ENCODE measurements at regions not wholly inside any gene's neighbourhood (a gene's known extent, or its start where the extent isn't known, plus 50 kb on each side); places are given as distances from the start of the nearest gene placed in this dataset.

GRCh38 chr4:126777649-126778048 lies 855.1 kb upstream of the INTU start:
- H3K27me3 ChIP-seq (ENCODE audit: insufficient read depth, poor library complexity, severe bottlenecking) = no peaks in the 10 kb centered on the region
- H3K4me3 ChIP-seq (replicated peaks; ENCODE audit: insufficient read depth, low read length) = no peak overlapping the region
- TF ChIP-seq POLR2AphosphoS5 (IDR thresholded peaks at IDR 0.05; ENCODE audit: low read depth) (no peak), REST (IDR thresholded peaks at IDR 0.05; ENCODE audit: insufficient replicate concordance, low read depth) (no peak), SPI1 (IDR thresholded peaks at IDR 0.05; ENCODE audit: borderline replicate concordance, low read depth) (no peak), CTCF (IDR thresholded peaks at IDR 0.05; ENCODE audit: insufficient read depth, low read length) (no peak), GABPA (IDR thresholded peaks at IDR 0.05; ENCODE audit: low read depth) (no peak)
- DNase-seq (ENCODE audit: low read depth in 1 of 2, low spot score in 1 of 2) = no peak
- H3K27ac ChIP-seq (replicated peaks) = no peak overlapping the region

GRCh38 chr4:126778348-126778747 lies 854.4 kb upstream of the INTU start:
- H3K4me3 ChIP-seq (replicated peaks; ENCODE audit: insufficient read depth, low read length) = no peak overlapping the region
- no peaks in the 10 kb centered on the region for H3K27me3 ChIP-seq (ENCODE audit: insufficient read depth, poor library complexity, severe bottlenecking)
- H3K27ac ChIP-seq (replicated peaks) = no peak overlapping the region
- no peak for DNase-seq (ENCODE audit: low read depth in 1 of 2, low spot score in 1 of 2)
- TF ChIP-seq POLR2AphosphoS5 (IDR thresholded peaks at IDR 0.05; ENCODE audit: low read depth) (no peak), SPI1 (IDR thresholded peaks at IDR 0.05; ENCODE audit: borderline replicate concordance, low read depth) (no peak), CTCF (IDR thresholded peaks at IDR 0.05; ENCODE audit: insufficient read depth, low read length) (no peak), REST (IDR thresholded peaks at IDR 0.05; ENCODE audit: insufficient replicate concordance, low read depth) (no peak), GABPA (IDR thresholded peaks at IDR 0.05; ENCODE audit: low read depth) (no peak)

- no peak overlapping the region for H3K27ac ChIP-seq (replicated peaks)
- no peak overlapping the region for H3K4me3 ChIP-seq (replicated peaks; ENCODE audit: insufficient read depth, low read length)
- TF ChIP-seq GABPA (IDR thresholded peaks at IDR 0.05; ENCODE audit: low read depth) (no peak), REST (IDR thresholded peaks at IDR 0.05; ENCODE audit: insufficient replicate concordance, low read depth) (no peak), POLR2AphosphoS5 (IDR thresholded peaks at IDR 0.05; ENCODE audit: low read depth) (no peak), CTCF (IDR thresholded peaks at IDR 0.05; ENCODE audit: insufficient read depth, low read length) (no peak)
- no peak for DNase-seq (ENCODE audit: low read depth in 1 of 2, low spot score in 1 of 2)
- H3K27me3 ChIP-seq (ENCODE audit: insufficient read depth, poor library complexity, severe bottlenecking) = no peaks in the 10 kb centered on the region
Observed at GRCh38 chr4:126779001-126779400, 853.8 kb upstream of the INTU start.

Measured in HL-60 (cell line).